Hematopoietic multipotent progenitor cell treated with erythropoietin and hydrocortisone succinate and interleukin-3 and kit ligand, for 8 days (in vitro differentiated cells): ENCODE measurements at regions not wholly inside any gene's neighbourhood (a gene's known extent, or its start where the extent isn't known, plus 50 kb on each side); places are given as distances from the start of the nearest gene placed in this dataset.
A peak's percentile ranks its signal among the peaks of the same experiment; 100 is the strongest.
"Not testable (repeated sequence)": the region's sequence is repeated elsewhere in the genome, so short reads cannot be mapped to it uniquely, and the experiment has no call there.

Experiments
- DNase-seq: peaks from one replicate; pipeline ENCODE4 v3.0.0-alpha.2; 2015

- DNase-seq, result no peak
Observed at GRCh38 chr3:159238646-159239045, 436.8 kb downstream of the MFSD1 start.

- no peak for DNase-seq
Observed at GRCh38 chr3:159239059-159239458, 437.2 kb downstream of the MFSD1 start.

GRCh38 chr3:159244933-159245332, 443.1 kb downstream of the MFSD1 start:
- no peak for DNase-seq

- DNase-seq, result no peak
Observed at GRCh38 chr3:159245871-159246270, 444.0 kb downstream of the MFSD1 start.

GRCh38 chr3:159246385-159246784, 444.5 kb downstream of the MFSD1 start:
- DNase-seq, result no peak

- no peak for DNase-seq
Observed at GRCh38 chr3:159249472-159250174, 447.8 kb downstream of the MFSD1 start.

GRCh38 chr3:159250961-159251360, 449.1 kb downstream of the MFSD1 start:
- no peak for DNase-seq

DNA sequence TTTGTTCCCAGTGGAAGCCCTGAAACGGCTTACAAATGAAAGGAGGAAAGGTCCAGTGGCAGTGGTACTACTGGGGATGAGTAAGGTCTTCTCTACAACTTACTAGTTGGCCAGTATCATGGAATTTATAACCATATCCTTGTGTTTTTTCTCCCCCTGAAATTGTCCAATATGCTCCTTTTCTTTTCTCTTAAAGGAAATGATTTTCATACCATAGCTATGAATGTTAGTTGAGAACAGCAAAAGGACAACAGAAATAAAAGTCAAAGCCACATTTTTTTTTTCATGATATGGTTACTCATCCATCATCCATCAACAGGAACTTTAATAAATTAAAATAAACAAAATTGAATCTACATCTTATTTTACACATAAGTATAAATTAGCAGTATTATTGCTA, 450.4 kb downstream of the MFSD1 start:
- no peak for DNase-seq

DNA sequence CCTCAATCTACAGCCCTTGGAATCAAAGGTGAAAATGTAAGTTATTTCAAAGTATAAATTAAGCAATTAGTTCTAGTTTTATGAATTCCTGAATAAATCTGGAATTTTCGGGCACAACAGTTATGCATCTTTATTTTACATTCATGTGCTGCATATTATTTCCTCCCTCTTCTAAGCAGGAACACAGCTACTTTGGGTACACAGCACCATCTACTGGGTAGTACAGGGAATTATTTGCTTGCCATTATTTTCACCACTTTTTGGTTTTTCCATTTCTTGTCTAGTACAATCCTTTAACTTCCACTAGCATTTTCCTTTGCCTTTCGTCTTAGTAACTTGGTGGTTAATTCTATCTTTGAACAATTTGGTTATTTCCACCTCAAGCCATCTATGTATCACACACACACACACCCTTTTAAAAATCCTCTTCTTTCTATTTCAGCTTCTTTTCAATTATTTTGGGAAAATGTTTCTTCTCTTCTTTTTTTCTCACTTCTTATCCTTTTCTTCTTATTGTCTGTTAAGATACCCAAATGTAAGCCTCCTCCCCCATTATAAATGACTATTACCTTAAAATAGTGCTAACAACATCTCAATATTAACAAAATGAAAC, 451.0 kb downstream of the MFSD1 start:
- peak; percentile 49 for DNase-seq

DNA sequence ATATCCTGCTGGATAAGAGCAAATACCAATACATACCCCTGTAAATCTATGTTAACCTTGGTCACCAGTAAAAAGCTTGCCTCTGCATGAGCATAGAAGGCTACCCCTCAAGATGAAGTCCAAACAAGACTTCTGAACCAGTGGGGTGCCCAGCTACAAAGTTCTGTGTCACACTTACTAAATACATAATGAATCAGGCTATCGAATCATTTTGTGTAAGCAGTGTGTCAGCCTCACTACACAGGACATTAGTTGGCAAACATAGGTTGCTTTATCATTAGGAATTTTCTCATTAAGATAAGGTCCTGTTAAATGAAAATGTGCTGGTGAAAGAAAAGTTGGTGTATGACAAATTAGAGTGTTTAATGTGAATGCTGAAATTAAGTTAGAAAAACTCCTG, 452.0 kb downstream of the MFSD1 start:
- DNase-seq, result no peak

GRCh38 chr3:159257954-159258353, 456.1 kb downstream of the MFSD1 start:
- DNase-seq, result no peak

GRCh38 chr3:159258934-159259333, 457.1 kb downstream of the MFSD1 start:
- no peak for DNase-seq

DNA sequence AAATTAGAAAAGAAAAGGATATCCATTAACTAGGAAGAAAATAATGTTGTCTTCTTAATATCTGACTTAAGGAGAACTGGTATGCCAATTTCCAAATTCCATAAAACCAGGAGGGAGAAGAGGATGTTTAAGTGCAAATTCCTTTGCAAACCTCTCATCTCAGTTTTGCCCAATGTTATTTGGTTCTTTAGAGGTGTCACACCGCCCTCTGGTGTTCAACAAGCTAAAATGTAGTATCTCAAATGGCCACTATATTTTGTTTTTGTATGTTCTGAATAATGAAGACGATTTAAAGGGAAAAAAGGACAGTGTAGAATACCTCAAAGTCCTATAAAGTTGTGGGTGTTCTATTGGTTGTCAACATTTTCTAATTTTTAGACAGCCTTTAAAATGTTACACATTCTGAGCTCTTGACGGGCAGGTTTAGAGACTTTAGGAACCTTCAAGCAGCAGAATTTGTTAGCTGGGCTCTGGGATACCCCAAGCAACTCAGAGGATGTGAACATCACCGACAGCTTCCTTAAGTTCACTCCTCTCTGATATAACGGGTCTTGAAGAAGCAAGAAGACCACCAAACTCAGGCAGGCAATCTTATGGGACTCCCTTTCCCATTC, 458.3 kb downstream of the MFSD1 start:
- peak; percentile 66 for DNase-seq

DNA sequence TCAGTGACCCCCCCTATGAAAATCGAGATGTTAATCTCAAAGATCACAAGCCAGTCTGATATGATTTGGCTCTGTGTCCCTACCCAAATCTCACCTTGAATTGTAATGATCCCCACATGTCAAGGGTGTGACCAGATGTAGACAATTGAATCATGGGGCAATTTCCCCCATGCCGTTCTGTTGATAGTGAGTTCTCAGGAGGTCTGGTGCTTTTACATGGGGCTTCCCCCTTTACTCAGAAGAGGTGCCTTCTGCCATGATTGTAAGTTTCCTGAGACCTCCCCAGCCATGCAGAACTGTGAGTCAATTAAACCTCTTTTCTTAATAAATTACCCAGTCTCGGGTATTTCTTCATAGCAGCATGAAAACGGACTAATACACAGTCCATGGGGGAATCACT, 459.5 kb downstream of the MFSD1 start:
- DNase-seq, result not testable (repeated sequence)

DNA sequence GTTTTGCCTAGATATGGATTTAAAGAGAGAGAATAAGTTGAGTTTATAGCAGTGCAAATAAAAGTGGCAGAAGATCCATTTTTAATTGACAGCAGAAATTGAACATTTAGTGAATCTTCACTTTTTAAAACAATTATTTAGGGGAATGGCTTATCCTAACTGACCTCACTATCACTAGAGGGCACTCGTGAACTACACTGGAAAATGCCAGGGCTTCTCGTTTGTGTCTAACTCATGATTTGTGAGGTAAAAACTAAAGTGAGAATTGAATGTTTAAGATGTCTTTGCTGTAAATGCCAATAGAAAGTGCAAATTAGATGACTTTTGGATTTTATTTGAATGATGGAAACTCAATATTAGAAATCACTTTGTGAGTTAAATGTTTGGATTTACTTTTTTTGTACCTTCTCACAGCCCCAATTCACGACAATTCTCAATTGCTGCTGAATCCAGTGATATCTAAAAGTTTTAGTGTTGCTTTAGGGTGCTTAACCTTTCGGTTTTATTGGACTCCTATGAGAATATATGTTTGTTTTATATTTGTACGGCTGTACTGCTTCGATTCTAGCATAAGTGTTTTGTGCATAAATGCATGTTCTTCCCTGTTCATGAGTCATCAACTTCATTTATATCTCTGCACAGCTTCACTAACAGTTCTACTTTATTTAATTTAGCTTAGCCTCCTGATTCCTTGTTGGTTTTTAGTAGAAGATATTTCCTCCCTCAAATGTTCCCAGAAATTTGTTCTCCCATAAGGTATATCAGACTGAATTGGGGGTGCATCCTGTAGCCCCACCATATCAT, 462.1 kb downstream of the MFSD1 start:
- DNase-seq, result peak; percentile 40

DNA sequence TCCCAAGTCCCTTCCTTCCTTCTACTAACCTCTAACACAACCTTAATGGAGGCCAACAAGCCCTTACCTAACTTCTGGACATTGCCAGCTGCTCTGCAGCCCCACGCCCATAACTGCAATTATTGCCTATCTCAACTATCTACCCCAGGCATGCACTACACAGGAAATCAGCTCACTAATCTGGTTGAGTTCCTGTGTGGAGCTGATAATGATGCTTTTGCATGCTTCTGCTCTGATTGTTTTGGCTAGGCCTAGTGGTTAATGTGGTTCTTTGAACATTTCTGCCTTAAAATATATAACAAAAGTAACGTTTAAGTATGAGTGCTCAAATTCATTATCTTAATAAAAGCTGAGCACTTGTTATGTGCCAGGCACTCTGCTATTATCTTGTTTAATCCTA, 463.9 kb downstream of the MFSD1 start:
- DNase-seq, result no peak

GRCh38 chr3:159266779-159267178, 464.9 kb downstream of the MFSD1 start:
- DNase-seq, result peak; percentile 53

GRCh38 chr3:159271799-159272512, 470.1 kb downstream of the MFSD1 start:
- DNase-seq, result no peak

DNA sequence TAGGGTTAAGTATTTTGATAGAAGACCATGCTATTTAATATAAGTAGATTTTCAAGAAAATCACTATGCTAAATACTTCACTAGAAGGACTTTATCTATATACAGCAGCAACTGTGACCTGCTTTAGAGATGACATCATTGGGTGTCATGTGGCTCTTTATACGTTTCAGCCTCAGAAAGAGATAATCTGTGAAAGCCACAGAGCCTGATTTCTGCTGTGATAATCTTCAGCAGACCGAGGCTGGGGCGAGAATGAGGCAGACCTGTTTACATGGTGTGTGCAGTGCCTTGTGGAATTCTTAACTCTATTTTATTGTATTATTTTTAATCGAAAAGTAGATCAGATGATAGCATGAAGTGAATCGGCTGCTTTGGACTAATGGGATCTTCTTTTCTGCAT, 471.2 kb downstream of the MFSD1 start:
- DNase-seq, result no peak

GRCh38 chr3:159273608-159274007, 471.8 kb downstream of the MFSD1 start:
- peak; percentile 41 for DNase-seq

GRCh38 chr3:159275741-159276140, 473.9 kb downstream of the MFSD1 start:
- no peak for DNase-seq

GRCh38 chr3:159277814-159278213, 476.0 kb downstream of the MFSD1 start:
- no peak for DNase-seq
